ENCODE measurements at regions not wholly inside any gene's neighbourhood (a gene's known extent, or its start where the extent isn't known, plus 50 kb on each side); places are given as distances from the start of the nearest gene placed in this dataset.
A peak's percentile ranks its signal among the peaks of the same experiment; 100 is the strongest.

DNA sequence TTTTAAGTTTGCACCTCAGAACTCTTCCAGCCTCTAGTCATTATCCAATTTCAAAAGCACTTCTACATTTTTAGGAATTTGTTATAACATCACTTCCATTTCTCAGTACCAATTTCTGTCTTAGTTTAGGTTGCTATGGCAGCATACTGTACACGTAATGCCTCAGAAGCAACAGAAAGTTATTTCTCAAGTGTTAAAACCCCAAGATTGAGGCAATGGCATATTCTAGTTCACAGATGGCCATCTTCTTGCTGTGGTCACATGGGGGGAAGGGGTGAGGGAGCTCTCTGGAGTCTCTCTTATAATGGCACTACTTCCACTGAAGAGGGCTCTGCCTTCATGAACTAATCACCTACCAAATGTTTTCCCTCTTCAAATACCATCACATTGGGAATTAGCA lies 220.3 kb upstream of the CTSO start:
- no peak overlapping the region for H3K4me3 ChIP-seq (ENCODE audit: low read length)
- TF ChIP-seq, protein P1, sequence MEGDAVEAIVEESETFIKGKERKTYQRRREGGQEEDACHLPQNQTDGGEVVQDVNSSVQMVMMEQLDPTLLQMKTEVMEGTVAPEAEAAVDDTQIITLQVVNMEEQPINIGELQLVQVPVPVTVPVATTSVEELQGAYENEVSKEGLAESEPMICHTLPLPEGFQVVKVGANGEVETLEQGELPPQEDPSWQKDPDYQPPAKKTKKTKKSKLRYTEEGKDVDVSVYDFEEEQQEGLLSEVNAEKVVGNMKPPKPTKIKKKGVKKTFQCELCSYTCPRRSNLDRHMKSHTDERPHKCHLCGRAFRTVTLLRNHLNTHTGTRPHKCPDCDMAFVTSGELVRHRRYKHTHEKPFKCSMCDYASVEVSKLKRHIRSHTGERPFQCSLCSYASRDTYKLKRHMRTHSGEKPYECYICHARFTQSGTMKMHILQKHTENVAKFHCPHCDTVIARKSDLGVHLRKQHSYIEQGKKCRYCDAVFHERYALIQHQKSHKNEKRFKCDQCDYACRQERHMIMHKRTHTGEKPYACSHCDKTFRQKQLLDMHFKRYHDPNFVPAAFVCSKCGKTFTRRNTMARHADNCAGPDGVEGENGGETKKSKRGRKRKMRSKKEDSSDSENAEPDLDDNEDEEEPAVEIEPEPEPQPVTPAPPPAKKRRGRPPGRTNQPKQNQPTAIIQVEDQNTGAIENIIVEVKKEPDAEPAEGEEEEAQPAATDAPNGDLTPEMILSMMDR (IDR thresholded peaks at IDR 0.05; ENCODE audit: insufficient read depth, low read depth, low read length, missing control alignments): no peak
- no peak for DNase-seq (ENCODE audit: low read depth)

DNA sequence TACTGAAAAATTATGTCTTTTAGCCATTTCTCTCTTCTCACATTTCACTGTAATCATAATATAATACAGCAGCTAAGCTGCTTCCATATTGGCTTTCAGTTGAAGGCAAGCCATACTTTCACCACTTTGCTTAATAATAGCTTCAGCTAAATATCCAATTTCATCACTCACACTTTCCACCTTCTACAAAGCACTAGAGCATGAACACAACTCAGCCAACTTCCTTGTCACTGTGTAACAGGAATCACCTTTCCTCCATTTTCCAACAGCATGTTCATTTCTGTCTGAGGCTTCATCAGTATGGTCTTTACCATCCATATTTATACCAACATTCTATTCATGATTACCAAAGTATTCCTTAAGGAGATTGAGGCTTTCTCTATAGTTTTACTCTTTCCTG lies 219.8 kb upstream of the CTSO start:
- no peak for DNase-seq (ENCODE audit: low read depth)
- TF ChIP-seq, protein P1 (IDR thresholded peaks at IDR 0.05; ENCODE audit: insufficient read depth, low read depth, low read length, missing control alignments): no peak
- H3K4me3 ChIP-seq (ENCODE audit: low read length): no peak overlapping the region

DNA sequence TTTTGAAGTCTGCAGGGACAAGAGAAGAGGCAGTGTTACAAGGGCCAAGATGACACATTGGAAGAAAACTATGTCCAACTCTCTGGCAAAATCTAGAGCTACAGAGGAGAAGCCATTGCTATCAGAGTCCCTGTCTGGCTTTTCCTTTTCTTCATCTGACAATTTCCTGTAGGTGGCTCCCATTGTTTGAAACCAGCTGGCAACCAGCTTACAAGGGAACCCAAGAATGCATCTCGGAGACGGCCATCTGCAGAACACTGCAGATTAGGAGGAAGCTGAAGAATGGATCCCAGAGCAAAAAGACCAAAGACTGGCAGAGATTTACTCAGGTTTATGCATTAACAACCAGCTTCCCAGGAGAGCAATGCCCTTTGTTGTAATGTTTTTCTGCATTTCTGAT lies 216.2 kb upstream of the CTSO start:
- no peak overlapping the region for H3K4me3 ChIP-seq (ENCODE audit: low read length)
- DNase-seq (ENCODE audit: low read depth): no peak
- TF ChIP-seq, protein P1 (IDR thresholded peaks at IDR 0.05; ENCODE audit: insufficient read depth, low read depth, low read length, missing control alignments): no peak

DNA sequence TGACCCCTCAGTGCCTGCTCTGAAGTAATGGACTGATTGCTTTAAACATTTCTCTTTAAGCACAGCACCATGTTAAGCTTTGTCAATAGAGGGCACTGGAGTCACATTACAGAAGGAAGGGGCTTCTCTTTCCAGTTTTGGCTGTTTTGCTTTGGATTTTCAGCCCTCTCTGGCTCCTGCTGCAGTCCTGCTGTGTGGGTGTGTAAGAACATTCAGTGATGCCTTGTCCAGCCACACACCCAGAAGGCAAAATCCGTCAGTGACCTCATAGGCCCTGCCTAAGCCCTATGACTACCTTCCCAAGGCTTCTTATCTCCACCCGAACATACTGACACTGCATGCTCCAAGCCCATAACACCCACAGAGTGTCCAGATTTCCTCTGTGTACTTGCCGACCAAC lies 215.3 kb upstream of the CTSO start:
- TF ChIP-seq, protein P1 (IDR thresholded peaks at IDR 0.05; ENCODE audit: insufficient read depth, low read depth, low read length, missing control alignments): peak; percentile 55
- DNase-seq (ENCODE audit: low read depth): peak; percentile 73

DNA sequence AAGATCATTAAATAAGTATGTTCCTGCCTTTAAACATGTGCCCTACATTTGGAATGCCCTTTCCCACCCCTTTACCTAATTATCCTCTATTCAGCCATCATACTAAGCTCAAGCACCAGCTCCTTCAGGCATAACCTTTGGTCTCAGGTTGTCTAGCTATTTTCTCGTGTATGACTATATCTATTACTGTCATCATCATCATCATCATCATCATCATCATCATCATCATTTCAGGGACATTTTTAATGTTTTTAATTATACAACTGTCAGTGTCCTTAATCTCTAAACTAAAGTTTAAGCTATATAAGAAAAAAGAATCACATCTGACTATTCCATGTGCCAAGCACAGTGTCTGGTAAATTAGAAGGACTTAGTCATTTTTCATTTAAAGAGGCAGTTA lies 214.6 kb upstream of the CTSO start:
- no peak overlapping the region for H3K4me3 ChIP-seq (ENCODE audit: low read length)
- DNase-seq (ENCODE audit: low read depth): no peak
- TF ChIP-seq, protein P1 (IDR thresholded peaks at IDR 0.05; ENCODE audit: insufficient read depth, low read depth, low read length, missing control alignments): no peak

More for the DNA sequence above, 215.3 kb upstream of the CTSO start:
- no peak overlapping the region for H3K4me3 ChIP-seq (ENCODE audit: low read length)

DNA sequence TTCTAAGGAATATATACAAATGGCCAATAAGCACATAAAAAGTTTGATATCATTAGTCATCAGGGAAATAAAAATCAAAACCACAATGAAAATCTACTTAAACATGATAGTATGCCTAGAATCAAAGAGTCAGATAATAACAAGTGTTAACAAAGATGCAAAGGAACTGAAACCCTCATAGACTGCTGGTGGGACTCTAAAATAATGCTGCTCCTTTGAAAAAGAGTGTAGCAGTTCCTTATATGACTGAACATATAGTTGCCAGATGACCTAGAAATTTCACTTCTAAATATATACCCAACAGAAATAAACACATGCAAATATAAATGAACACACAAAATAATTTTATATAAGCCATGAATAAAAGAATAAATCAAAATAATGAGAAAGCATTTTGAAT lies 205.1 kb upstream of the CTSO start:
- no peak for DNase-seq (ENCODE audit: low read depth)
- no peak overlapping the region for H3K4me3 ChIP-seq (ENCODE audit: low read length)
- TF ChIP-seq, protein P1 (IDR thresholded peaks at IDR 0.05; ENCODE audit: insufficient read depth, low read depth, low read length, missing control alignments): no peak

DNA sequence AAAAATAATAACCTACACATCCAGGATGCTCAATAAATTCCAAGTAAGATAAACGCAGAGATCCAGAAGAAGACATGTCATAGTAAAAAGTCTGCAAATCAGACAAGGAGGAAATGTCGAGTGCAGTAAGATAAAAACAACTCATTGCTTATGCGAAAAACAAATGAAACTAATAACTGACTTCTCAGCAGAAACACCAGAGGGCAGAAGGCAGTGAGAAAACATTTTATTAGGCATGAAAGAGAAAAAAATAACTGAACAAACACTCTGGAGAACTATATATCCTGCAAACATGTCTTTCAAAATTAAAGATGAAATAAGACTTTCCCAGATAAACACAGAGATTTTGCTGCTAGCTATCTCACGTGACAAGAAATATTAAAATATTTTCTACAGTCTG lies 201.3 kb upstream of the CTSO start:
- DNase-seq (ENCODE audit: low read depth): no peak
- TF ChIP-seq, protein P1 (IDR thresholded peaks at IDR 0.05; ENCODE audit: insufficient read depth, low read depth, low read length, missing control alignments): peak; percentile 29

More for the DNA sequence above, 201.3 kb upstream of the CTSO start:
- H3K4me3 ChIP-seq (ENCODE audit: low read length): no peak overlapping the region

Measured in epithelial cell of esophagus (primary cell).